RPMI7951 (cell line): ENCODE measurements at regions not wholly inside any gene's neighbourhood (a gene's known extent, or its start where the extent isn't known, plus 50 kb on each side); places are given as distances from the start of the nearest gene placed in this dataset.

Experiments
- DNase-seq: peaks from one replicate; pipeline ENCODE4 v3.0.0-alpha.2; 2012; ENCODE audit warnings: low read depth

DNA sequence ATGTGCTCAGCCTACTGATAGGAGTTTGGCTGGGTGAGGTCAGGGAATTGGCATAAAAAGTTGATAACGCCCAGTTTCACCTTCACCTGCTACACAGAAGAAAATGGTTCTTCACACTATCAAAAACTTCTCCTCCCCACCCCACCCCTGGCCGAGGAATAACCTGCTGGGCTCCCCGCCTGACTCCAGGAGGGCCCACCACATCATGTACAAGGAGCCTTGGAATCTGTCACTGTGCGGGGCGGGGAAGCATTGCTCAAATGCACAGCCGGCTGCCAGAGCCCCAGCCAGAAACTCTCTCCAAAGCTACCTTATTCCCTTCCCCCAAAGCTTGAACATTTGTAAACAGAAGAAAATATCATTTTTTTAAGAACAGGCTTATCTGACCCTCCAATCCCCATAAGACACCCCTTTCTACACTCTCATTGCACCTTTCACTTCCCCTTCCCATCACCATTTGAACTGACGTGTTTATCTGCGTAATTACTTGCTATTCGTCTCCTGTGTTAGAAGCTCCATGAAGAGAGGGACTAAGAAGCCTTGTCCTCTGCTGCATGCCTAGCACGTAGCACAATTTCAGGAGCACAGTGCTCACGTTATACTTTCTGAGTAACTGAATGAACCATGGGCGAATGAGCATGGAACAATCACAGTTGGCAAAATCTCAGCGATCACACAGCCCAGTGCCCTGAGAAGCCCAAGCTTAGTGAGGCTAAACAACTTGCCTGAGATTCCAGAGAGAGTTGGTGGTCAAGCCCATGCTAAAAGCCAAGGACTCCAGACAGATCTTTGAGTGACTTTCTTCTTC is 82.9 kb downstream of the HES1 start:
- no peak for DNase-seq

DNA sequence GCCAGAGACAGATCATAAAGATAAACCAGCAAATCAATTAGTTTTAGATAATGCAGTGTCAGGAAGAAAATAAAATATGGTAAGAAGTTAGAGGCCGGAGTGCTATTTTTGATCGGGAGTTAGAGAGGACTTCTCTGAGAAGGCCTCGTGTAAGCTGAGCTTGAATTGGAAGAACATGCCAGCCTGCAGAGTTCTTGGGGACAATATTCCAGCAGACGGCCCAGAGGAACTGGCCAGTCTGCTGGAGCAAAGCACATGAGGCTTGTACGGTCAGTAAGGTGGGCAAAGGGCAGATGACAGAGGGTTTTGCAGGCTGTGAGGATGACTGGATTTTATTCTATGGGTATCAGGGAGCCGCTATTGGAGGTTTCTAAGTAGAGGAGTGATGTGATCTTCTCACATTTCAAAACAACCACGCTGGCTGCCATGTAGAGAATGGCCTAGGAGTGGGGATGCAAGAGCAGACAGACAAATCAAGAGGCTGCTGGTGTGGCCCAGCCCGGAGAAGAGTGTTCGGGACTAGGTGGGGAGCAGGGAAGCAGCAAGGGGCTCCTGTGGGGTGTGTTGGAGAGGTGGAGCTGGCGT is 84.0 kb downstream of the HES1 start:
- no peak for DNase-seq

DNA sequence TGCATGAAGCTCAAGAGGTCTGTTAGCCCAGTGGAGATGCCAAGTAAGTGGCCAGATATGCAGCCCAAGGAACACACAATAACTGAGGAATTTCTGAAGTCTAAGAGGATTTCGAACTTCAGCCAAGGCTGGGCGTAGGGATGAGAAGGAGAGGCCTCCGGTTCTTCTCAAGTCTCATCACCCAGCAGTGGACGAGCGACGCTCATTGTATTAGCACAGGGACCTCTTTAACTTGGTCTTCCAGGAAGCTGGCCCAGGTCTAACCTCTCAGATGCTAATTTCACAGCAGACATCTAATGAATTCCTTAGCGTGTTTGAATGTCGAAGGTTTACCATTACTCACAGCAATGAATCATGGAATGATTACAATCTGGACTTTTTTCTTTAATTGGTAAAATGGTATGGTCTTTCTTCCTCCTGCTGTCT is 85.0 kb downstream of the HES1 start:
- DNase-seq, result peak; percentile 27

DNA sequence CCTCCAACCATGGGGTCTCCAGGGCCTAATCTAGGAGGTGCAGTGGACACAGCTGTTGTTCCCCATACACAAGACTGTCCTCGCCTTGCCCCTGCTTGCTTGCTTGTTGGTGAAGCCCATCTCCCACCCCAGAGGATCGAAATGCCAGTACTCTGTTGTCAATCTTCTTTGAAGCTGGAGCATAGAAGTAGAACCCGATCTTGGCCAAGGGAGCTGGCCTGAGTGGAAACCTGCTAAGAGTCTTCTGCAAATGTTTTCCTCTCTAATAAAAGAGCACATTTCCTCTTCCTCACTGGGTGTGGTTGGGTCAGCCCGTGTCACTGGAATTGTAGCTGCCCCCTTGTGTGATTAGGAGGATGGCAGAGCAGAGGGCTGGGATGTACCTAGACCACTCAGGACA is 85.4 kb downstream of the HES1 start:
- no peak for DNase-seq

DNA sequence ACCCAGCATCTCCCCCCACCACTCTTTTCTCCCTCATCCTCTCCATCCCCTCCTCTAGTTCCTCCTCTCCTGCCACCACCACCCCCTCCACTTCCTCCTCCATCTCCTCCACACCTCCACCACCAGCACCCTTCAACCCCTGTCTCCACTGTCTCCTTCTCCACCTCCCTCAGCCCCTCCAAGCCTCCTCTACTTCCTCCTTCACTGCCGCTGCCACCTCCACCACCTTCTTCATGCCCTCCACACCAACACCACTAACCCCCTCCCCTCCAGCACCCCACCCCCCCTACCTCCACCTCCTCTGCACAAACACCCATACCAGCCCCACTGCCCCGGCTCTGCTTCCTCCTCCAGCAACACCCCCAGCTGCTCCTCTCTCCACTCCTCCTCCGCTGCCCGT is 88.0 kb downstream of the HES1 start:
- no peak for DNase-seq

DNA sequence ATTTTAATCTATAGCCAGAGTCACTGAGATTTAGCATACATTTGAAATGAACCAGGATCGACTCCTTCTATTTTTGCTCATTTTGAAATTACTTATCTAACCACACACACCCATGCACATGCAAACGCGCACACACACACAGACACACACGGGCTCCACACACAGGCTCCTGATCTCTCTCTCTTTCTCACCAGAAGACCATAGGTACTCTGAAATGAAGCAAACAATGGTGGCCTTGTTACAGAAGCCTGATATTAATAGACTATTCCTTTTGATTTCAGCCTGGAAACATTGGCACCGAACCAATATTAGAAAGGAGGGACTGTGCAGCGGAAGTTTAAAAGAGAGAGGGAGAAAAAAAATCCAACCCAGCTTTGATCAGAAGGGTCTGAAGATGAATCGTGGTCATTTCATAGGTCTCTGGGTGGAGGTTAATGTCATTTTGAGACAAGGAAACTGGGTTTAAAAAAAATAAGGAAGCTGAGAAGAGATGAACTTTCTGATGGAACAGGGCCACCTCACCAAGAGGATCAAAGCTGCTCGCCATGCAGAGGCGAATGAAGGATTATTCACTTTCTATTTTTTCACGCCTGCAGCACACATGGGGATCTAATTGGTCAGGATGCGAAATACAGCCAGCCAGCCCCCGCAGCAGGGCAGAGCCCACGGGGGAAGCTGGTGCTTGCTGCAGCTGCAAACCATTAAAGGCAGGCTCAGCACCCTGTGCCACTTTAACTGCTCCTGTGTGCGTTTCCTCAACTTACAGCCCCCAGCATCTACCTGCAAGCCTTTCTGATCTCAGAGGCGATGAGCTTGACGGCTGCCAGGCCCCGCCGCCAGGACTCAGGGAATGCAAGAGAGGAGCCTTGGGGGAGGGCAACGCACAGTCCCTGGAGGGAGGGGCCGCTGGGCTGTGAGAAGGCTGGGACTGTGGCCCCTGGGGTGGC is 88.8 kb downstream of the HES1 start:
- peak; percentile 25 for DNase-seq

DNA sequence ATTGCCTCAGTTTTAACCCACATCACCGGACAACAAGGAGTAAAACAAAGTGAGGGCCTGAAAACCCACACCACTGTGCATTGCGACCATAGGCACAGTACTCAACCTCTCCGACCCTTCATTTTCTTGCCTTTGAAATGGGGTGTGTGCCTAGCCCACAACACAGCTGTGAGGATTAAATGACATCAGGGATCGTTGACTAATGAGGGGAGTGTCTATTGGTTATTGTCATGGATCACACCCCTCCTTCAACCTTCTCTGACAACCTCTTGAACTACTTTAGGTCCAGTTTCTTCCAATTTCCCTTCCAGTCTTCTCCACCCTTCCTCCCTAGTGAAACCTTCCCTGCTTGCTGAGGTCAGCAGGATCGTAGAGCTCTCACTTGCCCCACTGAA is 89.5 kb downstream of the HES1 start:
- no peak for DNase-seq

DNA sequence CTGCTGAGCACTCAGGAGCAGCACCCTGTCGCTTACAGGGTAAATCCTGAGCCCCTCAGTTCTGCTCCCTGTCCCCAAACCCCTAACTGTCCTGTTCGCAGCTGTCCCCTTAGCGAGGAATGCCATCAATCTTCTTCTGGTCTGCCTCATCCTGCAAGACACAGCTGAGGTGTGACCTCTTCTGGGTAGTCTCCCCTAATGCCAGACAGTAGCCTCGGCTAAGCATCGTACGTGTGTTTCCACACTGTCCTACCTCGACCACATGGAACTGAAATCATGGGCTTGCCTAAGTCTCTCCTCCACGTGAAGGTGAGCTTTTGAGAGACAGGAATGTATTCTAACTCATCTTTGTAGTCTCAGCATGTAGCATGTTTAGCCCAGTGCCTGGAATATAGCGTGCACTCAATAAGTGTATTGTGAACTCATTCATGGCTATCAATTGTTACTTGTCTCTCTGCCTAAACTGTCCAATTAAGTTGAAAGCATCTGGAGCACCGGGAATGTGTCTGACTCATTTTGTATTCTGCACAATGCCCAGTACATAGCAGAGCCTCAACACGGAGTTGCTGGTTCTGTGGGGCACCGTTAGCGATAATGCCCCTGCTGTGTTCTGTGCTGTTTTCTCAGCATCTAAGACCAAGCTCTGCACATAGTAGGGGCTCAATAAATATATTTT is 90.2 kb downstream of the HES1 start:
- DNase-seq, result peak; percentile 65

DNA sequence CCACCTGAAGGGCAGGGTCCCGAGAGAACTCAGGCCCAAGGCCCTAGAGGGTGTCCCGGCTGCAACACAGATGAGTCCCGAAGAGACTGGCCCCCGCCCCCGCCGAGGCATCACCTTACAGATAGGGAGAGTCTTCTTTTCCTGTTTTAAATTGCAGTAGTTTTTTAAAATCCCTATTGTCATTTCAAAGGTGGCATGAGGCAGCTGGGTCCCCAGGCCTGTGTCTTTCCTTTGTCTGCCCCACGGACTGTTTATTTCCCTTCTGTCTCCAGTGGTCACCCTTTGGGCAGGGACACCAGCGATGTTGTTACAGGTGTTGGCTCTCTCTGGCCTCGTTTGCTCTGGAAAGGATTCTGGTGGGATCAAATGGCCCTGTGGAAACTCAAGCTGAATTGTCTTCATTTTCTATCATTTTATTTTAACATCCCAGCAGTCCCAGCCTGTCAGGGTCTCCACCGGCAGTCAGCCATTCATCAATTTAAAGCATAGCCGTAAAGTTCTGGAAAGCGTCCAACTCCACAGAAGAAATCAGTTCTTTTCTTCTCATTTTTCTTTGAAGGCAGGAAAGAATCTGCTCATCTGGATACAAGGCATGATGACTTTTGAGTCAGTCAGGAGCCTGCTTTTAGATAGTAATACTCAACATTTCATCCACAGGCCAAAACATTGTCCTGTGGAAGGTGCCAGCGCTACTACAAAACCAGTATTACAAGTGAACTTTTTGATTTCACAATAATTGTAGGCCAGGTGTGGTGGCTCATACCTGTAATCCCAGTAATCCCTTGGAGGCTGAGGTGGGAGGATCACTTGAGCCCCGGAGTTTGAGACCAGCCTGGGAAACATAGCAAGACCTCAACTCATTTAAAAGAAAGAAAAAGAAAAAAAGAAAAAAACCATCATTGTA is 96.2 kb downstream of the HES1 start:
- no peak for DNase-seq

DNA sequence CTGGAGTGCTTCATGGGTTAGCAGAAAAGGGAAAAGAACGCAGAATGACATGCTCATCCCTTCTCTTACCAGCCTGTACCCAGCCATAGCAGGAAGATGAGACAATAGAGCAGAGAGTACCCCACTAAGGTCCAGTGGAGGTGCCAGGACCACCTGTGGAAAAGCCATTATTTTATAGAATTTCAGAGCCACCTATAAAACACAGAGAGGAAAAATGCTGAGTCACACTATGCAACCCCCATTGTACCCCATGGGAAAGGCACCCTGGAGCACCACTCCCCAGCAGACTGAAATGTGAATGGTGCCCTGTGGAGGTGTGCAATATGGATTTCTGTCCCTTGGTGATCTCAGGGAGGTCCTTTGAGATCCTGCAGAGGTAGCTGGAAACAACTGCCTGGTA is 97.2 kb downstream of the HES1 start:
- DNase-seq, result no peak

DNA sequence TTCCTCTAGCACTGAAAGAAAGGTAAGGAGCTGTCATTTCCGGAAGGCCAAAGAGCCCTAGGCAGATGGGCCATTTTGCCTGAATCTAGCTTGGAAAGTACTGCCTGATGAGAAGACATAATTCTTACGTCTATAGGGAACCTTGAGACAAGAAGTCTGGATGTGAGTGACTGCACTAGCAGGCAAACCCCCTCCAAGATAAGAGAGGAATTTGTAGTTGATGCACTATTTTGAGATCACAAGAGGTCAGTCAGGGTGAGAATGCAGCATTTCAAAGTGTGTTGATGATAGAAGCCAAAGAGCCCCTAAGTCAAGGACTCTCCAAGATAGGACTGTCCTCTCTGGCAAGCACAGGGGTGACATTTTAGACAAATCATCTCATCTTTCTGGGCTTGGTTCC is 99.2 kb downstream of the HES1 start:
- DNase-seq, result no peak

DNA sequence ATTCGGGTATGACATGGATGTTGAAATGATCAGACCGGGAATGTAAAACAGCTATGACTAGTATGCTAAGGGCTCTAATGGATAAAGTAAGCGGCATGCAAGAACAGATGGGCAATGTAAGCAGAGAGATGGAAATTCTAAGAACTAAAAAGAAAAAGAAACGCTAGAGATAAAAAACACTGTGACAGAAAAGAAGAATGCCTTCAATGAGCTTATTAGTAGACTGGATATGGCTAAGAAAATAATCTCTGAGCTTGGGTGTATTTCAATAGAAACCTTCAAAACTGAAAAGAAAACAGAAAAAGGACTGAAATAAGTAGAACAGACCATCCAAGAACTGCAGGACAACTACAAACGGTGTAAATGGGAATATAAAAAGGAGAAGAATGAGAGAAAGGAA is 101.2 kb downstream of the HES1 start:
- no peak for DNase-seq

DNA sequence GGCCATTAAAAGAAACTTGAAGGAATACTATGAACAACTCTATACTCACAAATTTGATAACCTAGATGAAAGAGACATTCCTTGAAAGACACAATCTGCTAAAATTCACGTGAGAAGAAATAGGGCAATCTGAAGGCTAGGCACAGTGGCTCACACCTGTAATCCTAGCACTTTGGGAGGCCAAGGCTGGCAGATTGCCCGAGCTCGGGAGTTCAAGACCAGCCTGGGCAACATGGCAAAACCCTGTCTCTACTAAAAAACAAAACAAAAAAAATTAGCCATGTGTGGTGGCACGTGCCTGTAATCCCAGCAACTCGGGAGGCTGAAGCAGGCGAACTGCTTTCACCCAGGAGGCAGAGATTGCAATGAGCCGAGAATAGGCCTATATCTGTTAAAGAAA is 104.8 kb downstream of the HES1 start:
- DNase-seq, result no peak

DNA sequence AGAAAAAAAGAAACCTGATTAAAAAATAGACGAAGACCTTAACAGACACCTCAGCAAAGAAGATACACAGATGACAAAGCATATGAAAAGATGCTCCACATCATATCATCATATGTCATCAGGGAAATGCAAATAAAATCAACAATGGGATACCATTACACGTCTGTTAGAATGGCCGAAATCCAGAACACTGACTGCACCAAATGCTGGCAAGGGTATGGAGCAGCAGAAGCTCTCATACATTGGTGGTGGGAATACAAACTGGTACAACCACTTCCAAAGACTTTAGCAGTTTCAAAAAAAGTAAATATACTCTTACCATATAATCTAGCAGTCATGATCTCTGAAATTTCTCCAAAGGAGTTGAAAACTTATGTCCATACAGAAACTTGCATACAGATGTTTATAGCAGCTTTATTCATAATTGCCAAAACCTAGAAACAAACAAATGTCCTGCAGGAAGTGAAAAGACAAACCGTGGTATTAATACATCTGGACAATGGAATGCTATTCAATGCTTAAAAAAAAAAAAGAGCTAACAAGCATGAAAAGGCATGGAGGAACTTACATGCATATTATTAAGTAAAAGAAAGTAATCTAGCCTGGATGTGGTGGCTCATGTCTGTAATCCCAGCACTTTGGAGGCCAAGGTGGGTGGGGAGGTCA is 107.4 kb downstream of the HES1 start:
- DNase-seq, result no peak

DNA sequence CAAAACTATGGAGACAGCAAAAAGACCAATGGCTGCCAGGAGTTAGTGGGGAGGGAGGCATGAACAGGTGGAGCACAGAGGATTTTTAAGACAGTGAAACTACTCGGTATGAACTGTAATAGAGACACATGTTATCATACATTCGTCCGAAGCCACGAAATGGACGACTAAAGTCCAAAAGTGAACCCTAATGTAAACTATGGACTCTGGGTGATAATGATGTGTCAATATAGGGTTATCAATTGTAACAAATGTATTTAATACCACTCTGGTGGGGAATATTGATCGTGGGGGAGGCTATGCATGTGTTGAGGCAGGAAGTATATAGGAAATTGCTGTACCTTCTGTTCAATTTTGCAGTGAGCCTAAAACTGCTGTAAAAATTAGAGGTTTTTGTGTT is 107.0 kb downstream of the CPN2 start:
- no peak for DNase-seq

DNA sequence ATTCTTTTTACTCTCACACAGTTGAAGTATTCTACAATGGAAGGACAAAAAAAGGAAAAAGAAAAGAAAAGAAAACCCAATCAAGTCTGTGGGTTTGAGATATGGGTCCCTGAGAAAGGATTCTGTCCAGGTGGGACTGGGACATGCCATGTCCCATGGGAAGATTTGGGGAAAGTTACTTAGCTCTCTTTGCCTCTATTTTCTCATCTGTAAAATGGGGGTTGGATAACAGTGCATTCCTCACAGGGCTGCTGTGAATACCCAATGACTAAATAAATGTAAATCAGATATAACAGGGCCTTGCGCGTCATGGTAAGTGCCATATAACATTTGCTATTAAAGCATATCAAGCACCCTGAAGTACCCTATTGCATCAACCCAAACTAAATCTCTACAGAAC is 105.7 kb downstream of the CPN2 start:
- no peak for DNase-seq

DNA sequence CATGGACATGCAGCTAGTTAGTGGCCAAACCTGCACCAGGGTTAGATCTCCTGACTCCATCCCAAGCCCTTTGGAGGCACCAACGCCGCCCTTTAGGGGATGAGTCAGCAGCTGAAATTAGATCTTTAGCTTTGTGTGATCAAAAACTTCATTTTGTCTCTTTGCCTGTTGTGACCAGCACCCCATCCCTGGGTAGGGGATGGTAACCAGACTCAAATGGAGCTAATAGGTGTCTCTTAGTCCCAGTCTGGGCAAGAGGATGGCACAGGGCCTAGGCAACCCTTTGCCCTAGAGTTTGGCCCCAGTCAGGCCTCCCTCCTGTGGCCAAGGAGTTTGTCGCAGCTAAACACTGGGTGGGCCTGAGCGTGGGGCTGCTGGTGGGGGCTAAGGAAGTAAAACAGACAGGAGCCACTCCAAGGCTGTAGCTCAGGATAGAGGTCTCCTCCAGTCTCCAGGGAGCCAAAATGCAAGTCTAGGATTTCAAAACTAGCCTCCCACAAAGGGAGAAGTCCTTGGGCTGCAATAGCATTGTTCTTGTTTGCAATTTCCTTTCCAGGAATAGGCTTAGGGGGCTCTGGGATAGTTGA is 105.1 kb downstream of the CPN2 start:
- no peak for DNase-seq

DNA sequence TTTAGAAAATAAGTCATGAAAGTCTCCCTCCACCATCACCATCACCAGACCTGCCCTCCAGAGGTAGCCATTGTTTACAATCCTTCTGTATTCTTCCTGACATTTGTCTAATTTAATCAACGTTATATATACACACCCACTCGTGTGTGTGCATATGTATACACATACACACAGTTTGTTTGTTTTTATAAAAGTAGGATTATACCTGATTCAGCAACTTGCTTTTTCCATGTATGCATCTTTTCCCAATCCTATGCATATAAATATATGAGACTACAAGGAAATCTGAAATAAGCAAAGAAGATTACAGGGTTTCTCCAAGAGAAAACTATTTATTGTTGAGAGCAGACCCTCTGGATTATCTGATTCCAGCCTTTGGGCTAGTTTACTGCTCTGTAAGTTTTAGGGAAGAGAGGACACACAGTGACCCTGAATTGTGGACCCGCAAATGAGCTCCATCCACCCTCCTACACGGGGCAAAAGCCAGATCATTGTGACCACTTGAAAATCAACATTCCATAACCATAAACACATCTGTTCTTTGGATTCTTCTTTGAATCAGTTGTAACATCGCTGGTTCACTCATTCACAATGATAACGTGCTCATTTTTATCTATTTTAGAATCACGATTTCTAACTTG is 104.3 kb downstream of the CPN2 start:
- no peak for DNase-seq

DNA sequence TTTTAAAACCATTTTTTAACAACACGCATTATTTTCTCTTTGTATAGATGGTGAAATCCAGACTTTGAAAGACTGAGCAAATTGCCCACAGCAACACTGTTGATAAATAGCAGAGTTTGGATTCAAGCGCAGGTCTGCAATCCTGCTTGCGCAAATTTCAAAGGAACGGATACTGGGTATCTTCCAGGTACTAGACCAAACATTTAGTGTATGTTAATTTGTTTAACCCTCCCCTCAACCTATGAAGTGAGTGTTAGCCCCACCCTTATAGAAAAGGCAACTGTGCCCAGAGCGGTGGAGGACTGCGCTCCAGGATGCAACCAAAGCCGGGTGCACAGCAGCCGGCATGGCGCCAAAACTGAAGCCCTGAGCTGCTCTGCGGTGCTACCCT is 103.8 kb downstream of the CPN2 start:
- no peak for DNase-seq
